HK-2 (cell line): ENCODE measurements at regions not wholly inside any gene's neighbourhood (a gene's known extent, or its start where the extent isn't known, plus 50 kb on each side); places are given as distances from the start of the nearest gene placed in this dataset.
A peak's percentile ranks its signal among the peaks of the same experiment; 100 is the strongest.
"Not testable (repeated sequence)": the region's sequence is repeated elsewhere in the genome, so short reads cannot be mapped to it uniquely, and the experiment has no call there.

ENCODE experiments used
- DNase-seq: peaks from one replicate; pipeline ENCODE4 v3.0.0-alpha.2; 2018; ENCODE audit not compliant: unreplicated experiment

- not testable (repeated sequence) for DNase-seq
These were observed 824.7 kb downstream of the LRRTM4 start for GRCh38 chr2:76697439-76697838.

- no peak for DNase-seq
These were observed 829.3 kb downstream of the LRRTM4 start for GRCh38 chr2:76692908-76693307.

- DNase-seq = no peak
These were observed 833.4 kb downstream of the LRRTM4 start for GRCh38 chr2:76688732-76689131.

DNA sequence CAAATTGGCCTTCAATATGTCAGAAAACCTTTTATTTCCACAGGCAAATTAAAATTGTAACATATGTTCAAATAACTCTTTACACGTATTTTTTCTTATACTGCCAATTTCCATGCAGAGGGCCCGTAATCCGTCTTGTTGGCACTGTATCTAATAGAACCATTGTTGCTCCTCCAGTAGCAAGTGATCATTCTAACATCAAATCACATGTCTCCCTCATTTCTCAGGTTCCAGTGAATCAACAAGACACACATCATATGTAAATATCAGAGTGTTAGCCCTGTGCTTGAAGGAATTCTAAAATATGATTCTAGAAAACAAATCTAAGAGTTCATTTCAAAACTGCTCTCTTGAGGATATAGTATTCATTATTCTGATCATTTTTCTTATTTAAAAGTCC lies 834.3 kb downstream of the LRRTM4 start:
- no peak for DNase-seq

GRCh38 chr2:76684756-76685155 lies 837.4 kb downstream of the LRRTM4 start:
- no peak for DNase-seq

DNA sequence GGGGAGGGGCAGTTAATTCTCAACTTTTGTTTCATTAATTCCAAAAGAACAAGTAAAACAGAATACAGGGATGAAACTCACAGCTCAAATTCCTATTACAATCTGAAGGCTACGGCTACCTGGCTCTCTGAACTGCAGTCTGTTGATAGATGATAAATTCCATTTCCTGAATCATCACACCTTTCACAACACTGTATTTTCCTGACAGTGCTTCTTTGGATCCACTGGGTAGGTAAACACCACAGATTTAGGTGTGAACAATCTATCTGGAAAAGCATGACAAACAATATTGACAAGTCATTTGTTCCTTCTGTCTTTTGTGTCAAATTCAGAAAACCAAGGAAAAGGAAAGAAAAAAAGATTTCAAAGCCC lies 843.2 kb downstream of the LRRTM4 start:
- DNase-seq = no peak

- no peak for DNase-seq
These were observed 843.7 kb downstream of the LRRTM4 start for GRCh38 chr2:76678383-76679024.

DNA sequence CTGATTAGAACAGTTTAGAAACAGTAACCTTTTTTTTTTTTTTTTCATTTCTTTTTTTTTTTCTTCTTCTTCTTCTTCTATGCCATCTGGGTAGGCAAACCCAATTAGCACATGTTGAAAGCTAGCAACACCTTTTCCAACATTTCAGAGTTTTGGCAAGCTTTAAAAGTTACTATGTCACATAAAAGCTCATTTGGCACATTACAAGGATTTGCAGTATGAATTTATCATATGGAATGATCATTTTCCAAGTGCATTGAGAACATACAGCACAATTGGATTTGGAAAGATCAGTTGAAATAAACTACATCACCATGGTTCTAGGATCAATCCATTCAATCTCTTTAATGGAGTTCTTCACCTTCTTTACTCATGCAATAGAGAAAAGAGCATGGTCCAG lies 847.0 kb downstream of the LRRTM4 start:
- no peak for DNase-seq

DNA sequence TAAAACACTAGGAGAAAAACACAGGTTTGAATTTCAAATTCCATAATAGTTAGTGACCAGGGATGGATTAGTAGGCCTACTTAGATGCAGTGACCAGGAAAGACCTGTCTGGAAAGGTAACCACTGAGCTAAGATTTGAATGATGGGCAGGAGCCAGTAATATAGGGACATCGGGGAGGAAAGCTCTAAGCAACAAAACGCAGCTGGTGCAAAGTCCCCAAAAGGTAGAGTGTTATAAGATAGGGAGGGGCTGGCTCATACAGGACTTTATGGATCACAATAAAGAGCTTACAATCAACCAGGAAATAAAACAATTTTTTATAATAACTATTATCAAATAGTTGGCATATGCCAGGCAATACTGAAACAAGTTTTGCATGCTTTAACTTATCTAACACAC lies 849.4 kb downstream of the LRRTM4 start:
- no peak for DNase-seq

DNA sequence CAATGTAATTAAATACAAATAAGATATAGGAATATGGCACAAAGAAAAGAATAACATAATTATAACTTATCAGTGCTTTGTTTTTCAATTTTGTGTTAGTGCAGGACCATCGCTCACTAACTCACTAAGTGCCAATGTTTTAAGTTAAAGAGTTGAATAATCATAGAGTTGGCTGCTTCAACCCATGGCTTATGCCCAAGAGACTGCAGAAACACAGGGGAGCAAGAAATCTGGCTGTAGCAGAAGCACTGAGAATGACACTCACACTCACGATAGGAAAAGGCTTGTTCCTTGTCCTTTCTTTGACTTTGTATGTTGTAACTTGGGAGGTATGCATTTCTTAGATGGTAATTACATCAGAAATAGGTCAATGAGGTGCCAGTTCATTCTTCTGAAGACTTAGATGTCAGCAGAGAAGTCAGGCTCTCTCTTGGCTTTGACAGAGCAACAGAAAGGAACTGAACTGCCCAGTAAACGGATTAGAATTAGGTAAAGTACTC lies 852.2 kb downstream of the LRRTM4 start:
- no peak for DNase-seq

DNA sequence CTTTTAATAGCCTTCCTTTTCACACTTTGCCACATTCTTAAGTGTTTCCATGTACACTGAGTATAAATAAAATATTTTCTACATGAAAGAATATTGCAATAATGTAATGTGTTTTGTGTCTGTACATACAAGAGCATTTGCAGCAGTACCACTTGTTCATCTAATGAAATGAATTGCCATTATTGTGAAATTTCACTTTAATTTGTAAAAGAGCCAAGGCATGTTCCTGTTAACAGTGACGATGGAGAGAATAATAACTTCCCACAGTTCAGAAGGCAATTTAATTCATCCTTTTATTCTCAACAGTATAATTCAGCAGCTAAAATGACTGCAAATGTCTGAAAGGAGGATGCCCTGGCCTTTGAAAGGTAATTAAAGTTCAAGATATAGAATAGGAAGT lies 853.9 kb downstream of the LRRTM4 start:
- DNase-seq = no peak

DNA sequence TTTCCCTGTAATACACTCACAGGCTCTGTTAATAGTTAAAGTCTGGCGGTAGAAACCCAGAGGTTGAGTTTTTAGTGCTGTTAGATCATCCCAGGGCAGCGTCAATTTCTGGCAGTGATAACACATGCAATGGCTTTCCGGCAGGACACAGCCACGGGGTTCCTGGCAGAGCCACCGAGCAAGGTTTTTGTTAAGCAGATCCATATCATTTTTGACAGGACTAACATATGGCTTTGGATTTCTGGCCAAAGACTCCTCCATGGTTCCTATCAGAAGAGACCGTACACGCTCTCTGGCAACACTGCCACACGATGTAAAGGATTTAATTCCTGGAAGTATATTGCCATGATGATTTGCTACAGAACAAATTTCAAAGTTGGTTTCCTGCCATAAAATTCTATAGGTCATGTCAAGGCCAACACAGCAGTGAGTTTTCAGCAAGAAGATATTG lies 854.3 kb downstream of the LRRTM4 start:
- no peak for DNase-seq

- DNase-seq = no peak
These were observed 880.0 kb downstream of the LRRTM4 start for GRCh38 chr2:76642129-76642528.

- no peak for DNase-seq
These were observed 880.7 kb downstream of the LRRTM4 start for GRCh38 chr2:76641506-76641905.

DNA sequence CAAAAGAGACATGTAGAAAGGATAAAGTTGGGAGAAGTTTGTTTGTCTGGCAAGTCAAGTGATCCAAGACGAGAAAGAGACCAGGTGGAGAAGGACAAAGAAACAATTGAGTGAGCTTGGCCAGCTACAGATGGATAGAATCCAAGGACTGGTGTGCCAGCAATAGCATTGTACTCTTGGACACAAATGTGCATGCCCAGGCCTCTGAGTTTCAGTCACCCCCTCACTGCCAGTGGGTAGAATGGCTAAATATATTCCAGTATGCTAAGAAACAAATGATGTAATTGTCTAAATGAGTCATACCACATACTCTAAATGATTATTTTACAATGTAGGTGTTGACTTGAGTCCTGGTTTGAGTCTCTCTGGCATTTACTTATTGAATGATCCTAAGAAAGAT lies 881.3 kb downstream of the LRRTM4 start:
- DNase-seq = no peak

DNA sequence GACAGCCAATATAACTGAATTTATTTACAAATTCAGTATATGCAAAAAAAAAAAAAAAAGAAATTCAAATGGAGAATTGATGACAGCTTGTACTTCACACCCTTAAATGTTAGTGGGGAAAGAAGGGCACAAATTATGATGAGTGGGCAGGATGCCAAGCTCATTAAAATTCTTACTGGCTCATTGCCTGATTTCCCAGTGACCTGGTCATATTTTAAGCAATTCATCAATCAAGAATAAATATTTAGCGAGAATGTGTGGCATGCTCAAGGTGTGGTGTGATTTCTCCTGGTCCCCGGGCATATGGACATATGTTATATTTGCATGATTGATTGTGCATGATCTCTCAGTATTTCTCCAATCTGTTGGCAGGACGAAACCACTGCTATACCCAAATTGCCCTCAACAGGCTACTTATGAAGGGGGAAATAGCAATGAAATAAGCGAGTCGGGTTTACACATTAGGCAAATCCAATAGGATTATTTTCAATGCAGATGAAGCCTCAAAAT lies 883.0 kb downstream of the LRRTM4 start:
- DNase-seq = no peak

DNA sequence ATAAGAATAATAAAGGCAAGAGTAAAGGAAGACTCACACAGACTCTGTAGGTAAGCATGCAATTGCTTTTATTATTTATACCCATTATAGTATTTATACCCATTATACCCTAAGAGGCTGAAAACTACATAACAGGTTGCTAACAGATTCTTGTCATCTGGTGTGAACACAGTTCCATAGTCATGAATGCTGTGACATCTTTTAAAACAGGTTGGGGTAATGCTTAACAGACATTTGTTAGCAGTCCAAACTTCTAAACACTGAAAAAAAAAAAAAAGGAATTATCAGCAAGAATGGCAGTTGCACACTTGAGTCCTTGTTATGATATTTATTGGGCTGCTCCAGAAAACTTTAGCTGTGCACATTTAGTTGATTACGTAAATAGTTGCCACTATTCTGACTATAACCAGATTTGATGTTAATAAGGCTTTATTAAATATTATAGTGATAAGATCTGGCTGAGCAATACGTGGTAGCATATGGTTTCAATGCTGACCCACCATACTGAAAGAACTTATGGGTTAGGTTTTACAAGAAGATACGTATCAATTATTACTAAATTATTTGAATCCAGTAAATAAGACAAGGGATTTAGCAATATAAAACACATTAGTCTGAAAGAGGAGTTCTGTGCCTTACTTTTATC lies 888.8 kb downstream of the LRRTM4 start:
- DNase-seq = no peak

DNA sequence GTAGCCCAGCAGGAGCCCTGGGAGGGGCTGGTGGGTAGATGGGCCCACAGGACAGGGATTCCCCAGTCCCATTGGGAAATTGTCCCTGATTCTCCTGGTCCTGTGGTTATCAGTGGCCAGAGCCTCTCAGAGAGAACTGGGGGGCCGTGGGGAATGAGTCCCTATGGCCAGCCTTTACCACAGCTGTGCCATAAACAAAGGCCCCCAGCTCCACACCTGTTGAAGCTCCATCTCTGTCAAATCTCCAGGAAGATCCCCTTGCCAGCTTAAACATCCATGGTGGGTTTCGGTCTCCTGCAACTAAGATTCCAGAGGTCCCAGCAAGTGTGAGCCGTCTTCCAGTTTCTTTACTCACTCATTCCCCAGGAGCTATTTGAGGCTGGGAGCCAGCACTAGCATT lies 897.1 kb downstream of the LRRTM4 start:
- no peak for DNase-seq

GRCh38 chr2:76613330-76613729 lies 902.6 kb upstream of the GCFC2 start:
- DNase-seq = no peak

GRCh38 chr2:76612764-76613163 lies 902.0 kb upstream of the GCFC2 start:
- DNase-seq = no peak

GRCh38 chr2:76610451-76610850 lies 899.7 kb upstream of the GCFC2 start:
- DNase-seq = no peak

- DNase-seq = peak; percentile 56
These were observed 889.1 kb upstream of the GCFC2 start for GRCh38 chr2:76599732-76600368.

DNA sequence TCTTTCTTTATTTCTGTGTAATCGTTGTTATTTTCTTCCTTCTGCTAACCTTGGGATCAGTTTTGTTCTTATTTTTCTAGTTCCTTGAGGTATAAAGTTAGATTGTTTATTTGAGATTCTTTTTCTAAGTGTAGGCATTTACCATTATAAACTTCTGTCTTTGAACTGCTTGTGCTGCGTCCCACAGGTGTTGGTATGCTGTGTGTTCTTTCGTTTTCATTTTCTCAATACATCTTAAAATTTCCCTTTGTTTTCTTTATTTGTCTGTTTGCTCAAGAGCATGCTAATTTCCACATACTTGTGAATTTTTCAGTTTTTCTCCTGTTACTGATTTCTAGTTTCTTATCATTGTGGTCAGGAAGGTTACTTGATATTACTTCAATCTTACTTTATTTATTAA lies 873.8 kb upstream of the GCFC2 start:
- no peak for DNase-seq
